Retinal pigment epithelial cell (primary cell): ENCODE measurements at regions not wholly inside any gene's neighbourhood (a gene's known extent, or its start where the extent isn't known, plus 50 kb on each side); places are given as distances from the start of the nearest gene placed in this dataset.

Experiments used
- DNase-seq: peaks from one replicate; pipeline ENCODE4 v3.0.0-alpha.2; 2010; ENCODE audit warnings: low read depth
- H3K4me3 ChIP-seq: 2 replicates; pipeline ENCODE4 v1.5.1; 2011; ENCODE audit warnings: mild to moderate bottlenecking, low read length, control low read depth, moderate library complexity
- CTCF ChIP-seq: conservative IDR thresholded peaks from 2 replicates; pipeline ENCODE4 v1.5.1; 2011; ENCODE audit warnings: low read depth, low read length, control low read depth, inconsistent platforms

- TF ChIP-seq CTCF: no peak
- peak overlapping the region; percentile 29 for H3K4me3 ChIP-seq
- no peak for DNase-seq
Observed at GRCh38 chr14:23694949-23695663, 58.9 kb downstream of the DHRS2 start.

GRCh38 chr14:23695664-23695999 is 59.5 kb downstream of the DHRS2 start:
- no peak for TF ChIP-seq CTCF
- H3K4me3 ChIP-seq: no peak overlapping the region
- no peak for DNase-seq

- DNase-seq: no peak
- TF ChIP-seq CTCF: no peak
- no peak overlapping the region for H3K4me3 ChIP-seq
Observed at GRCh38 chr14:23696701-23697239, 60.6 kb downstream of the DHRS2 start.

GRCh38 chr14:23697680-23698079 is 61.5 kb downstream of the DHRS2 start:
- H3K4me3 ChIP-seq: no peak overlapping the region
- TF ChIP-seq CTCF: no peak
- DNase-seq: no peak

- TF ChIP-seq CTCF: no peak
- H3K4me3 ChIP-seq: no peak overlapping the region
Observed at GRCh38 chr14:23702656-23703426, 66.7 kb downstream of the DHRS2 start.

GRCh38 chr14:23704890-23705289 is 68.7 kb downstream of the DHRS2 start:
- DNase-seq: no peak
- TF ChIP-seq CTCF: no peak
- no peak overlapping the region for H3K4me3 ChIP-seq

More at GRCh38 chr14:23702656-23703426, 66.7 kb downstream of the DHRS2 start:
- DNase-seq: no peak

GRCh38 chr14:23707415-23707814 is 71.3 kb downstream of the DHRS2 start:
- DNase-seq: no peak
- TF ChIP-seq CTCF: no peak
- H3K4me3 ChIP-seq: no peak overlapping the region
